Hippocampal formation (tissue), 2 donors: ENCODE measurements at regions not wholly inside any gene's neighbourhood (a gene's known extent, or its start where the extent isn't known, plus 50 kb on each side); places are given as distances from the start of the nearest gene placed in this dataset.
"Not testable (repeated sequence)": the region's sequence is repeated elsewhere in the genome, so short reads cannot be mapped to it uniquely, and the experiment has no call there.

Experiments
- DNase-seq, 2 donors: peaks; one replicate each; lab custom pipeline; 2025; lab: John Stamatoyannopoulos, UW

GRCh38 chr1:67907467-67907866 lies 74.2 kb upstream of the GNG12 start:
- not testable (repeated sequence) for DNase-seq

GRCh38 chr1:67906015-67906414 lies 72.7 kb upstream of the GNG12 start:
- not testable (repeated sequence) for DNase-seq

GRCh38 chr1:67902546-67903223 lies 69.4 kb upstream of the GNG12 start:
- not testable (repeated sequence) for DNase-seq

- no peak for DNase-seq
Observed at GRCh38 chr1:67898033-67898726, 64.9 kb upstream of the GNG12 start.

GRCh38 chr1:67897270-67897949 lies 64.1 kb upstream of the GNG12 start:
- DNase-seq, result no peak

- no peak for DNase-seq
Observed at GRCh38 chr1:67896826-67897225, 63.6 kb upstream of the GNG12 start.

- no peak for DNase-seq
Observed at GRCh38 chr1:67894981-67895735, 61.9 kb upstream of the GNG12 start.

- no peak for DNase-seq
Observed at GRCh38 chr1:67893126-67893495, 59.8 kb upstream of the GNG12 start.

- DNase-seq, result no peak
Observed at GRCh38 chr1:67892476-67893125, 59.3 kb upstream of the GNG12 start.

- no peak for DNase-seq
Observed at GRCh38 chr1:67890857-67891256, 57.6 kb upstream of the GNG12 start.

GRCh38 chr1:67889953-67890567 lies 56.8 kb upstream of the GNG12 start:
- DNase-seq, result no peak

- DNase-seq, result no peak
Observed at GRCh38 chr1:67889466-67889865, 56.2 kb upstream of the GNG12 start.

GRCh38 chr1:67888216-67889106 lies 55.2 kb upstream of the GNG12 start:
- no peak for DNase-seq

- DNase-seq, result no peak
Observed at GRCh38 chr1:67887146-67887545, 53.9 kb upstream of the GNG12 start.

GRCh38 chr1:67886076-67886475 lies 52.8 kb upstream of the GNG12 start:
- DNase-seq, result no peak

- DNase-seq, result no peak
Observed at GRCh38 chr1:67883069-67883468, 49.8 kb upstream of the GNG12 start.
